ENCODE measurements at regions not wholly inside any gene's neighbourhood (a gene's known extent, or its start where the extent isn't known, plus 50 kb on each side); places are given as distances from the start of the nearest gene placed in this dataset.
A peak's percentile ranks its signal among the peaks of the same experiment; 100 is the strongest.

GRCh38 chr4:41865306-41865980 lies 69.8 kb upstream of the TMEM33 start:
- no peak for DNase-seq

GRCh38 chr4:41859087-41859486 lies 76.1 kb upstream of the TMEM33 start:
- DNase-seq = no peak

GRCh38 chr4:41857226-41857641 lies 78.0 kb upstream of the TMEM33 start:
- DNase-seq = no peak

- no peak for DNase-seq
Observed at GRCh38 chr4:41856797-41857196, 78.4 kb upstream of the TMEM33 start.

GRCh38 chr4:41853973-41854372 lies 81.3 kb upstream of the TMEM33 start:
- DNase-seq = no peak

GRCh38 chr4:41852229-41852628 lies 83.0 kb upstream of the TMEM33 start:
- no peak for DNase-seq

- no peak for DNase-seq
Observed at GRCh38 chr4:41851621-41852020, 83.6 kb upstream of the TMEM33 start.

GRCh38 chr4:41844327-41844726 lies 90.9 kb upstream of the TMEM33 start:
- no peak for DNase-seq

GRCh38 chr4:41839916-41840854 lies 91.7 kb upstream of the PHOX2B start:
- no peak for DNase-seq

- no peak for DNase-seq
Observed at GRCh38 chr4:41838590-41838989, 90.1 kb upstream of the PHOX2B start.

- no peak for DNase-seq
Observed at GRCh38 chr4:41835321-41835995, 86.9 kb upstream of the PHOX2B start.

GRCh38 chr4:41832961-41833360 lies 84.4 kb upstream of the PHOX2B start:
- no peak for DNase-seq

- DNase-seq = no peak
Observed at GRCh38 chr4:41822325-41822724, 73.8 kb upstream of the PHOX2B start.

GRCh38 chr4:41820473-41820872 lies 71.9 kb upstream of the PHOX2B start:
- DNase-seq = no peak

GRCh38 chr4:41819621-41820020 lies 71.1 kb upstream of the PHOX2B start:
- DNase-seq = no peak

- DNase-seq = no peak
Observed at GRCh38 chr4:41815473-41815872, 66.9 kb upstream of the PHOX2B start.

- peak in 1 of 2 donors; percentile 20 for DNase-seq
Observed at GRCh38 chr4:41814565-41814964, 66.0 kb upstream of the PHOX2B start.

- DNase-seq = no peak
Observed at GRCh38 chr4:41806807-41807206, 58.3 kb upstream of the PHOX2B start.

- no peak for DNase-seq
Observed at GRCh38 chr4:41802590-41802989, 54.1 kb upstream of the PHOX2B start.

- DNase-seq = peak; percentile 7 to 9
Observed at GRCh38 chr4:41799126-41799525, 50.6 kb upstream of the PHOX2B start.

Data from right lung (tissue), 2 donors.